ENCODE measurements at regions not wholly inside any gene's neighbourhood (a gene's known extent, or its start where the extent isn't known, plus 50 kb on each side); places are given as distances from the start of the nearest gene placed in this dataset.

- TF ChIP-seq SUZ12 (IDR thresholded peaks at IDR 0.05; ENCODE audit: extremely low read depth, insufficient read depth, insufficient read length) (no peak), YY1 (IDR thresholded peaks at IDR 0.05; ENCODE audit: insufficient read depth, insufficient read length) (no peak)
- Histone ChIP-seq H3K9me3 (ENCODE audit: insufficient read depth, low read length) (no peaks in the 10 kb centered on the region), H3K9ac (ENCODE audit: insufficient read length, low read depth) (no peak overlapping the region), H3K27me3 (ENCODE audit: insufficient read depth, insufficient read length) (no peaks in the 10 kb centered on the region), H3K4me1 (ENCODE audit: insufficient read depth, insufficient read length) (no peaks in the 10 kb centered on the region), H3K4me3 (ENCODE audit: insufficient read length, low read depth) (no peak overlapping the region), H3K36me3 (ENCODE audit: insufficient read depth, insufficient read length, low read length) (no peaks in the 10 kb centered on the region)
- DNase-seq (ENCODE audit: low read depth, low spot score), result no peak
Observed at GRCh38 chr14:48526307-48526706, 850.9 kb upstream of the MDGA2 start.

- DNase-seq (ENCODE audit: low read depth, low spot score), result no peak
- Histone ChIP-seq H3K36me3 (ENCODE audit: insufficient read depth, insufficient read length, low read length) (no peaks in the 10 kb centered on the region), H3K4me3 (ENCODE audit: insufficient read length, low read depth) (no peak overlapping the region), H3K4me1 (ENCODE audit: insufficient read depth, insufficient read length) (no peaks in the 10 kb centered on the region), H3K27me3 (ENCODE audit: insufficient read depth, insufficient read length) (no peaks in the 10 kb centered on the region), H3K9ac (ENCODE audit: insufficient read length, low read depth) (no peak overlapping the region), H3K9me3 (ENCODE audit: insufficient read depth, low read length) (no peaks in the 10 kb centered on the region)
- TF ChIP-seq ZNF274 (IDR thresholded peaks at IDR 0.05; ENCODE audit: low read depth, low read length) (no peak), SUZ12 (IDR thresholded peaks at IDR 0.05; ENCODE audit: extremely low read depth, insufficient read depth, insufficient read length) (no peak), YY1 (IDR thresholded peaks at IDR 0.05; ENCODE audit: insufficient read depth, insufficient read length) (no peak)
Observed at GRCh38 chr14:48504921-48505320, 829.5 kb upstream of the MDGA2 start.

- no peak overlapping the region for H3K9ac ChIP-seq (ENCODE audit: insufficient read length, low read depth)
- H3K4me3 ChIP-seq (ENCODE audit: insufficient read length, low read depth), result no peak overlapping the region
- no peaks in the 10 kb centered on the region for H3K9me3 ChIP-seq (ENCODE audit: insufficient read depth, low read length)
- H3K4me1 ChIP-seq (ENCODE audit: insufficient read depth, insufficient read length), result no peaks in the 10 kb centered on the region
- no peaks in the 10 kb centered on the region for H3K27me3 ChIP-seq (ENCODE audit: insufficient read depth, insufficient read length)
- no peaks in the 10 kb centered on the region for H3K36me3 ChIP-seq (ENCODE audit: insufficient read depth, insufficient read length, low read length)
- no peak for TF ChIP-seq YY1 (IDR thresholded peaks at IDR 0.05; ENCODE audit: insufficient read depth, insufficient read length)
- no peak for DNase-seq (ENCODE audit: low read depth, low spot score)
Observed at GRCh38 chr14:48490756-48491155, 815.4 kb upstream of the MDGA2 start.

GRCh38 chr14:48473944-48474343 lies 798.5 kb upstream of the MDGA2 start:
- no peak overlapping the region for H3K4me3 ChIP-seq (ENCODE audit: insufficient read length, low read depth)
- TF ChIP-seq ZNF274 (IDR thresholded peaks at IDR 0.05; ENCODE audit: low read depth, low read length), result no peak
- TF ChIP-seq SUZ12 (IDR thresholded peaks at IDR 0.05; ENCODE audit: extremely low read depth, insufficient read depth, insufficient read length), result no peak
- TF ChIP-seq YY1 (IDR thresholded peaks at IDR 0.05; ENCODE audit: insufficient read depth, insufficient read length), result no peak
- H3K9ac ChIP-seq (ENCODE audit: insufficient read length, low read depth), result no peak overlapping the region
- no peaks in the 10 kb centered on the region for H3K27me3 ChIP-seq (ENCODE audit: insufficient read depth, insufficient read length)
- H3K4me1 ChIP-seq (ENCODE audit: insufficient read depth, insufficient read length), result no peaks in the 10 kb centered on the region
- no peaks in the 10 kb centered on the region for H3K36me3 ChIP-seq (ENCODE audit: insufficient read depth, insufficient read length, low read length)
- H3K9me3 ChIP-seq (ENCODE audit: insufficient read depth, low read length), result no peaks in the 10 kb centered on the region
- DNase-seq (ENCODE audit: low read depth, low spot score), result no peak

GRCh38 chr14:48456051-48456450 lies 780.6 kb upstream of the MDGA2 start:
- no peak for TF ChIP-seq YY1 (IDR thresholded peaks at IDR 0.05; ENCODE audit: insufficient read depth, insufficient read length)
- TF ChIP-seq SUZ12 (IDR thresholded peaks at IDR 0.05; ENCODE audit: extremely low read depth, insufficient read depth, insufficient read length), result no peak
- no peak for TF ChIP-seq ZNF274 (IDR thresholded peaks at IDR 0.05; ENCODE audit: low read depth, low read length)
- no peak for DNase-seq (ENCODE audit: low read depth, low spot score)
- Histone ChIP-seq H3K9me3 (ENCODE audit: insufficient read depth, low read length) (no peaks in the 10 kb centered on the region), H3K27me3 (ENCODE audit: insufficient read depth, insufficient read length) (no peaks in the 10 kb centered on the region), H3K4me1 (ENCODE audit: insufficient read depth, insufficient read length) (no peaks in the 10 kb centered on the region), H3K36me3 (ENCODE audit: insufficient read depth, insufficient read length, low read length) (no peaks in the 10 kb centered on the region), H3K9ac (ENCODE audit: insufficient read length, low read depth) (no peak overlapping the region), H3K4me3 (ENCODE audit: insufficient read length, low read depth) (no peak overlapping the region)

- Histone ChIP-seq H3K36me3 (ENCODE audit: insufficient read depth, insufficient read length, low read length) (no peaks in the 10 kb centered on the region), H3K9me3 (ENCODE audit: insufficient read depth, low read length) (no peaks in the 10 kb centered on the region), H3K9ac (ENCODE audit: insufficient read length, low read depth) (no peak overlapping the region), H3K4me1 (ENCODE audit: insufficient read depth, insufficient read length) (no peaks in the 10 kb centered on the region), H3K4me3 (ENCODE audit: insufficient read length, low read depth) (no peak overlapping the region), H3K27me3 (ENCODE audit: insufficient read depth, insufficient read length) (no peaks in the 10 kb centered on the region)
- no peak for DNase-seq (ENCODE audit: low read depth, low spot score)
- TF ChIP-seq YY1 (IDR thresholded peaks at IDR 0.05; ENCODE audit: insufficient read depth, insufficient read length), result no peak
- TF ChIP-seq ZNF274 (IDR thresholded peaks at IDR 0.05; ENCODE audit: low read depth, low read length), result no peak
- no peak for TF ChIP-seq SUZ12 (IDR thresholded peaks at IDR 0.05; ENCODE audit: extremely low read depth, insufficient read depth, insufficient read length)
Observed at GRCh38 chr14:48454887-48455286, 779.5 kb upstream of the MDGA2 start.

- DNase-seq (ENCODE audit: low read depth, low spot score), result no peak
- Histone ChIP-seq H3K27me3 (ENCODE audit: insufficient read depth, insufficient read length) (no peaks in the 10 kb centered on the region), H3K4me3 (ENCODE audit: insufficient read length, low read depth) (no peak overlapping the region), H3K36me3 (ENCODE audit: insufficient read depth, insufficient read length, low read length) (no peaks in the 10 kb centered on the region), H3K4me1 (ENCODE audit: insufficient read depth, insufficient read length) (no peaks in the 10 kb centered on the region), H3K9me3 (ENCODE audit: insufficient read depth, low read length) (no peaks in the 10 kb centered on the region), H3K9ac (ENCODE audit: insufficient read length, low read depth) (no peak overlapping the region)
- TF ChIP-seq SUZ12 (IDR thresholded peaks at IDR 0.05; ENCODE audit: extremely low read depth, insufficient read depth, insufficient read length) (no peak), YY1 (IDR thresholded peaks at IDR 0.05; ENCODE audit: insufficient read depth, insufficient read length) (no peak), ZNF274 (IDR thresholded peaks at IDR 0.05; ENCODE audit: low read depth, low read length) (no peak)
Observed at GRCh38 chr14:48452437-48452995, 777.1 kb upstream of the MDGA2 start.

- Histone ChIP-seq H3K9ac (ENCODE audit: insufficient read length, low read depth) (no peak overlapping the region), H3K4me1 (ENCODE audit: insufficient read depth, insufficient read length) (no peaks in the 10 kb centered on the region), H3K27me3 (ENCODE audit: insufficient read depth, insufficient read length) (no peaks in the 10 kb centered on the region), H3K4me3 (ENCODE audit: insufficient read length, low read depth) (no peak overlapping the region), H3K9me3 (ENCODE audit: insufficient read depth, low read length) (no peaks in the 10 kb centered on the region), H3K36me3 (ENCODE audit: insufficient read depth, insufficient read length, low read length) (no peaks in the 10 kb centered on the region)
- TF ChIP-seq YY1 (IDR thresholded peaks at IDR 0.05; ENCODE audit: insufficient read depth, insufficient read length) (no peak), ZNF274 (IDR thresholded peaks at IDR 0.05; ENCODE audit: low read depth, low read length) (no peak), SUZ12 (IDR thresholded peaks at IDR 0.05; ENCODE audit: extremely low read depth, insufficient read depth, insufficient read length) (no peak)
- DNase-seq (ENCODE audit: low read depth, low spot score), result no peak
Observed at GRCh38 chr14:48435221-48435620, 759.8 kb upstream of the MDGA2 start.
